SHP77 (cell line): ENCODE measurements at regions not wholly inside any gene's neighbourhood (a gene's known extent, or its start where the extent isn't known, plus 50 kb on each side); places are given as distances from the start of the nearest gene placed in this dataset.
A peak's percentile ranks its signal among the peaks of the same experiment; 100 is the strongest.

ENCODE experiments used
- DNase-seq, 2 experiments: peaks; one replicate each; lab custom pipeline; 2025; lab: John Stamatoyannopoulos, UW

DNA sequence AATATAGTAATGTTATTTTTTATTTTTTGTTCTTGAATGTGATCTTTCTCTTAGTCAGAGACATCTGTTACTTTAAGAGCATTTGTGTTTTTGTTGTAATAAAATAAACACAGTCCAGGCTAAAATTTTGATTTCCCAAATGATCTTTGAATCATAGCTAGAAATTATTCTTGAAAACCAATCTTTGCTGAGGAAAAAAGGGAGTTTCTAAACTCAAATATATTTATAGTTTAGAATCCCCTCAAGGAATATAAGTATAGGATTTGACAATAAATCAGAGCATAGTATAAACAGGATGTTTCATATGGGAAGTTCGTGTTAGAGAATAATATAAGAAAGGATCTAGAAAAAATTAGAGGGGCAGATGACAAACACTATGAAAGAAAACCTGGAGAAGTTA lies 118.8 kb upstream of the ADAMTS19 start:
- DNase-seq, result no peak

DNA sequence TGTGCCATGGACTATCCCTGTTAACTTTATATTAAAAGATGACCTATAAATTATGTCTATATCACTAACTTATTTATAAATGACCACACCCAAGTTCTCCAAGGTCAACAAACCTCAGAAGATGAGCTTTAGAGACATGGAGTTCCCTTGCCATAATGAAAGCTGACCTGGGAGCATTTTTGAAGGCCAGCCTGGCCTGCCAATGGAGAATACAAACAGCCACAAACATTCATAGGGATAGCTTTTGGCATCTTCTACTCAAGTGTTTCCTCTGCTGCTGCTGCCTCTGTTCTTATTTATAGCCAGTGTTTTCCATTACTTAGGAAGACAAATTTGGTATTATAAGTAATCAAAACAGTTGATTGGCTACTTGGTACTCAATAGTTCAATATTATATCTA lies 117.3 kb upstream of the ADAMTS19 start:
- no peak for DNase-seq

DNA sequence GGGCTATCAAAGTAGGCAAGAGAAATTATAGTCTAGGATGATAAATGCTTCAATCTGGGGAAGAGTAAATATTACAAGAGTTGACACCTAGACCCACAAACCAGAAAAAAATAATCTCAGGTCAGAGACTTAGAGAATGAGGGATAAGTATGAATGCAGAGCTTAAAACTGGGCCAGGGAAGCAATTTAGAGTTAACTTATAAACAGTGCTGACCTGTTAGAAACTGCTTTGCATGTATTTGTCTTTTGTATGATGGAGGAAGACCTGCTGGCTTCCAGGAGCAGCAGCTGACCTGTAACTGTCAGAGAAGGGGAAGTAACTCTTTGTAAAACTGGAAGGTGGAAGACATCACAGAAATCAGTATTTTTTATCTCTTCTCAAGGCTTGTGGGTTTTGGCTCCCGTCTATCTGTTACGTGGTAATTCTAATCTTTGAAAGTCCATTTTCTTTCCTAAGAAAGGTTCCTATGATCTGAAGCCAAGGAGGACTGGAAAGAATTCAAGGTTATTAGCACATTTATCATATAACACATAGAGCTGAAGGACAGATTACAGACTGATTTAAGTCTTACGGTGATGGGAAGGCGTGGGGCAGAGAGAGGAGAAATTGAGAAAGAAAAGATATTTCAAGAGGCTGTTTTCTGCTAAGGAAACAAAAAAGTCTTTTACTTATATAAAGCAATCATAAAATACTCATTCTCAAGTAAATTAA lies 114.7 kb upstream of the ADAMTS19 start:
- no peak for DNase-seq

DNA sequence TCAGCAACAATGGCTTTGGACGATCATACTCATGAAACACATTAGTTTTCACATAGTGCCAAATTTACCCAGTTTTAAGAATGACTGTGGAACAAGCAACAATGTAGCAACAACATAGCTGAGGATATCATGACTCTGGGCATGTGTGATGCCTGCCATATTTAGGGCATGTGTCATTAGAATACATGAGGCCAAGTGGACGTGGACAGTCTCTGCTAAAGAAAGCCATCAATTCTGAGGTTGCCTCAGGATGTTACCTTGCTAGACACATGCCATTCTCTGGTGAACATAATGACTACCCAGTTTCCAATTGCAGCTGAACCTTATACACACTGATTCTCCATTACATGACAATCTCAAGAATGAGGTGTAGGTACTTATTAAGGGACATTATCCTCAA lies 103.3 kb upstream of the ADAMTS19 start:
- no peak for DNase-seq

DNA sequence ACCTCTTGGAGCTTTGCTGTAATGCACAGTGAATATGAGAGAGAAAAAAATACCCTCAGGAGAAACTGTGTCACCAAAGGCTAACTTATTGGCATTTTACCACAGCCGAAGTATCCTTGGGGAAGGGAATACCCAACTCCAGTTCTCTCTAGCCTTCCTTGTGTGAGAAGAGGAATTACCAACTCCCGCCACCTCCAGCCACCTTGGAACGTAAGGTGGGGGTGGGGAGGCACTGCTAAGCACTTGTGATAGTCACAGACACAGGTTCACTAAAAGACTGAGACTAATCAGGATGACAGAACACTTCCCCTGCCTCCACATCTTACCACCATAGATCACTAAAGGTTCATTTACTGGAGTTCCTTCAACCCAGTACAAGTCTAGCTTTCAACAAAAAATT lies 102.0 kb upstream of the ADAMTS19 start:
- no peak for DNase-seq

DNA sequence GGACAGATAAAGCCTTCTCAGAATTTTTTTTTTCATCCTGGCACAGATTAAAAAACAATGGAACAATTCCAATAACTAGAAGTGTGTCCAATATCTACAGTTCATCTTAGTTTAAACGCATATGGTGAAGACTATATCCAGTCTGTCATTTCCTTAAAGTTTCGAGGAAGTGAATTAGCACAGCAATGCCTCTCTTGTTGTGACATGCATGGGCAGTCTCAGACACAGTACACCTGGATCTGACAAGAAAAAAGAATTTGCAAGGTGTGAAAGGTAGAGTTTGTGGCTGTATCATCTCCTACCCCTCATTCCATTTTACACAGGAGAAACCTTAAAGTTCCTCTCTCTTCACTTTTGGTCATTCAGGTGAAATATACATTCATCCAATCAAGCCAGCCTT lies 100.6 kb upstream of the ADAMTS19 start:
- DNase-seq, result no peak

DNA sequence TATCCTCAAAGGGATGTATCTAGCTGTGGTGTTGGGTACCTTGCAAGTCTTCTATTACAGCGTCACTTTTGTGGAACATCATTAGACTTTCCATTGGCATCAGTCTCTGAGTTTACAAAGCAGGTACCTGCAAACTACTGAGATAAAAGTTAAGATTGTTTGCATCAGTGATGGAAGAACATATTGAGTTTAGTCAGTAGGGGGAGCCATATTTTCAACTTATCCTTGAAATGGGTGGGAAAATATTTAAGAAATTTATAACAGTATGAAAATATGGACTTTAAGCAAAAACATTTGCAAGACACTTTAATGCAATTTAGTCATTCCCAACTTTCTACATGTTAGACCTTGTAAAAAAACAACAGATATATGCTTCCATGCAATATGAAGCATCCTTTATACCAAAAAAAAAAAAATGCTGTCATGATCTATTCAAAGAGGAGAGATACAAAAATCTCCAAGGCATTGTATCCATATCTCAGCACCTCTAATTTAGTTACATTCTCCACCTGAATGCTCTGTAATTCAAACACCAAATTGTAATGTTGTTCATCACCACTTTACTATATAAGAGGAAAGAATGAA lies 98.6 kb upstream of the ADAMTS19 start:
- DNase-seq, result peak in 1 of 2 experiments; percentile 3

DNA sequence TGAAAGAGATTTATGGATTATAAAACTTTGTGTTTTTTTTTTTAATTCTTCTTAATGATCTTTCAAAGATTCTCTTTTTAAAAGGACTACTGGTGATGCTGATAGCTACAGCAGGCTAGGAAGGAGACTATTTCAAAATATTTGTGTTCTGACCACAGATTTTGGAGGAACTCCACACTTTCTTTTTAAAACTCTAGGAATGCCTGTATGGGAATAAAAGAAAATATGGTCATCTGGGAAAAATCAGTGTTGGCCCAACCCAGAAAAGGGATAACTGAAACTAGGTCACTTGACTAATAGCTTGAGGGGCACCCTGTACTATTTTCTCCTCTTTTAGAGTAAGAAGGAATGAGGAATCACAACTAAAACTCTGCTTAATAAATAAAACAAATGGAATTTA lies 97.6 kb upstream of the ADAMTS19 start:
- DNase-seq, result no peak

DNA sequence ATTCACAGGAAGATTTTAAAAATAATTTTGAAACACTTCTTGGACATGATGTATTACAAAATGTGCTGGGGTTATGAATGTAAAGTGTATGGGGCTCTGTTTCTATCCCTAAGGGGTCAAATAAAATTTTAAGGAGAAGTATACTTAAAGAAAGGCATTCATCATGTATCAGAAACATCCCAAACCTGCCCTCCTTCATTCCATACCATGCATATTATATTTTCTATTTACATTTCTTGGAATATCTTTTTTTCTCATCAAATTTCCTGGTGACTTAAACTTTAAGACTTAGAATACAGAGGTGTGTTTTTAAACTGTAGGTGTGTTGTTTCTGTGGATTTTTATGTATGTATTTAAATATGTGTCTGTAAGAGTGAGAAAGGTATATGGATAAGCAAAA lies 96.1 kb upstream of the ADAMTS19 start:
- DNase-seq, result no peak

DNA sequence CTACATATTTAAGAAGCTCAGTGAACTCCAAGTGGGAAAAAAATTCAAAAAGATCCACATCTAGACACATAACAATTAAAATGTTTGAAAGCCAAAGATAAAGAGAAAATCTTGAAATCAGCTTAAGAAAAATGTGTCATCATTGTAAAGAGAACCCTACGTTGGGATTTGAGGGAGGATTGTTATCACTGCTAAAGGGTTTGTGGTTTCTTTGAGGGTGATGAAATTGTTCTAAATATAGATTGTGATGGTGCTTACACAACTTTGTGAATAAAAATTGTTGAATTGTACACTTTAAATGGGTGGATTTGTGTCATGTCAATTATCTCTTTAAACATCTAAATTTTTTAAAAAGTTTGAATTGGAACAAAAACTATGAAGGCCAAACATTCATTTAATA lies 92.2 kb upstream of the ADAMTS19 start:
- DNase-seq, result no peak

DNA sequence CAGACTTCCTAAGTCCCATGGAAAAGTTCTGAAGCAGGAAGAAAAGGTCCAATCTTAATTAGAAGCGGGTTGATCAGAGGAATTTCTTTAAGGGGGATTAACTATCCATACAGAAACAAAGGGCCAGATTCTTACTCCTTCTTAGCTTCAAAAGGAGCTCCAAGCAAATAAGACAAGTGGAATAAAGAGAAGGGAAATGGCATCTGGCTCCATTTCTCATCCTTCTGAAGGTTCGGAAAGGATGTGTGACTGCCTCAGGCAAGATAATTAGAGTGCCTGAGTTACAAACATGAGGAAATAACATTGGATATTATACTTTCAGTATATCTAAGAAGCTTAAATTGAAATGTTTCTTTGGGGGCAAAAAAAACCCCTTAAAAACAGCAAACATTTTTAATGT lies 88.1 kb upstream of the ADAMTS19 start:
- DNase-seq, result no peak

DNA sequence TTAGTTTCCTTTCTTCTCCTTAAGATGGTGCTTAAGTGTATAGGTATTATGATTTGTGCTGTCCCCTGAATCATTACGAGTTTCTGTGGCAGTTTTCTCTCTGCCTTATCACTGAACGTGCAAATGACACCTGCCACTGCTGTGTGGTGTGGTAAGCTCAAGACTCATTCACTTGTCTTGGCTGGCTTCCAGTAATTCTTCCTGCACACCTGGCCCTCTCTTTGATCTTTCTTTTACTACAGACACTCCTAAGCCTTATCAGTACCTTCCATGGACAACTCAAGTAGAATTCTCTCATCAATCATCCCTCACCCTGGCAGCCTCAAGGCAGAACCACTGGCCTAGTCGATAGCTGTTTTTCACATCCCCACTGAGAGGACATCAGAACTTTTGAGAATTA lies 82.6 kb upstream of the ADAMTS19 start:
- DNase-seq, result peak in 1 of 2 experiments; percentile 15

DNA sequence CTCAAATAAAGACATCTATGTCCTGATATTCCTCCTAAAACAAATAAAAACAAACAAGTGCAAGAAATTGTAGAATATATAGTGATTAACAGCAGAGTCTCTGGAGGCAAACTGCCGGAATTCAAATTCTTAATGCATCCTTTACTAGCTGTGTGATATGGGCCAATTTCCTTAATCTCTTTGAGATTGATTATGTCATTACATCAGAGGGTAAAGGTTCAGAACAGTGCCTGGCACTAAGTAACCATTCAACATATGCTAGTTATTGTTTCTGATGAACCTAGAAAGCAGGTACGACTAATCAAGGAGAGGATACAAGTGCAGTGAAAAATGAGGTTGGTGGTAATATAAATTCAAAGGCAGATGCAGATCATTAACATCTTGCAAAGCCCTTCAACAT lies 81.1 kb upstream of the ADAMTS19 start:
- no peak for DNase-seq

DNA sequence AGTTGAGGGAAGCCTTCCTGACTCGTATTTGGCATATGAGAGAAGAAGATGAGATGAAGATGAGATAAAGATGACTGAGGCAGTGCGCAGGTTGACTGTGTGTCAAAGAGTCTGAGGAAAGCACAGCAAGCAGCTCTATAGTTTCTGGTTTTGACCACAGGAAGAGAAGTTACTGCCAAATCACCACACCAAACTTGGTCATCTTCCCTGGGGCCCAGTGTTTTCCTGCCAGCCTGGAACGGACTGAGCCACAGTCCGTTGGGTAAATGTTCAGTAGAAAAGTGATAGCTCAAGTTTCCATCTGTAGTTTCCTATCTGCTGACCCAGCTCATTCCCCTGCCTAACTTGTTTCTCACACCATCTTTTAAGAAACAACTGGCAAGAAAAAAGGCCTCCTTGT lies 80.7 kb upstream of the ADAMTS19 start:
- DNase-seq, result no peak

DNA sequence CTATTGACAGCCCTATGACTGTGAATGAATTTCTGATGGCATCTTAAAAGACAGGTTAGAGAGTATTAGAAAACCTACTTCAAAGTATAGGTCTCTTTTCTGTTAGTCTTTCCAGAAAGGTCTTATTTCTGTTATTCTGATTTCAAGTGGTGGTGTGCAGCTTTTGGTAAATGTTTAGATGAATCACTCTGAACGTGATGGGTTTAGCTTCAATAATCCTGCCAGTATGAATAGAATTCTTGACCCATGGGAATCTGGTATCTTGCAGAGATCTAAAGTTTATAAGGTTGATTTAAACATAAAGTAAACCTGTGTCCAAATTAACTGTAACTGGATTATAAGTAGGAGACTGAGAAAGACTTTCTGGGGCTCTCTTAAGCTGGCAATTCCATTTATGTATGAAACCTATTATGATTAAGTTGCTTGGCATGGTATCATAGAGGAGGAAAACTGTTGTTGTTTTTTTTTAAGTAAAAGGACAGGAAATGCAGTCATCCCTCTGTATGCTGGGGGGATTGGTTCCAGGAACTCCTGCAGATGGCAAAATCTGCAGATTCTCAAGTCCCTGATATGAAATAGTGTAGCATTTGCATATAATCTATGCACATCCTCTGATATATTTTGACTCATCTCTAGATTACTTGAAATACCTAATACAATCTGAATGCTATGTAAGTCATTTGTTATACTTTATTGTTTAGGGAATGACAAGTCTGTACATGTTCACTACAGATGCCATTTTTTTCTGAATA lies 77.0 kb upstream of the ADAMTS19 start:
- no peak for DNase-seq

DNA sequence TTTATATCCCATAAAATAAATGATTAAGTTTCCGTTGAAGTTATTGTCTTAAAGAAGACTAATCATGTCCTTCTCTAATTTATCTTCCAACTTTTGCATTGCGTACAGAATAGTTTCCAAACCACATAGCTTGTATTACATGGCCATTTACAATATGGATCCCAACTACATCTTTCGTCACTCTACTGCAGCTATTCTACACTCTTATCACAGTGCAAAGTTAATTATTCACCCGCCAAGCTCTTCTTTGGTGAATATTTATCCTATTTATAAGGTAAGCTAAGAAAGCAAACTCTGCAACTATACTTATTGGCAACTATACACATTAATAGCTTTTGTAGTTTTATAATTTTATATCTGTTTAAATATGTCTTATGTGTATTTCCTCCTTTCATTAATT lies 75.9 kb upstream of the ADAMTS19 start:
- no peak for DNase-seq

DNA sequence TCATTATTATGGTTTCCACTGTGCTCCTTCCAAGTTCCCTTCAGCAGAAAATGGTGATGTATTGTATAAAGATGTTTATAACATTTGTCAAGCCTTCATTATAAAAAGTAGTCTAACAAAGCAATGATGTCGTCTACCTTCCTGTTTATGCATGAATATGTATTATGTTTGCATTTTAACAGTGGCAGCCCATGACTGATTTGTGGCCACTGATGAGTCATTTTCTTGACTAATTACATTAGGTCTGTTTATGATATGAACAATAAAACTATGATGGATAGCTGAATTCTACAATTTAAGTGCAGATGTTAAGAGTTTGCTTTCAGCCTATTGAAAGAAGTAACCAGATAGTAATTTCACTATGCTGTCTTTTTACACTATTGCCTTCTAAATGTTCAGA lies 75.4 kb upstream of the ADAMTS19 start:
- DNase-seq, result no peak

DNA sequence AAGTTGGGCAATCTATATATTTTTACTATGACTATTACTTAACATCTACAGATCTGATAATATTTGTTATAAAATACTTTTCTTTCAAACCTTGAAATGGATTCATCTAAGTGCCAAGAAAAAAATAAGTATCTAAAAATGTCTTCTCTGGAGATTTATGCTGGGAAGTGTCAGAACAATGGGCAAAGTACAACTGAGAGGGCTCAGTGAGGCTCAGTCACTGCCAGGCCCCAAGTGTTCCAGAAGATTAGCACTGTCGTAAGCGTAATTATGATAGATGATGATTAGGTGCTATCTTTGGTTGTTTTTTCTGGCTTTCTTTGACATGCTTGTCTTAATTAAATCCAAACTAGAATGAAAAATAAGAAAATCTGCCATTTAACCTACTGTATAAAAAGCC lies 72.2 kb upstream of the ADAMTS19 start:
- DNase-seq, result no peak

DNA sequence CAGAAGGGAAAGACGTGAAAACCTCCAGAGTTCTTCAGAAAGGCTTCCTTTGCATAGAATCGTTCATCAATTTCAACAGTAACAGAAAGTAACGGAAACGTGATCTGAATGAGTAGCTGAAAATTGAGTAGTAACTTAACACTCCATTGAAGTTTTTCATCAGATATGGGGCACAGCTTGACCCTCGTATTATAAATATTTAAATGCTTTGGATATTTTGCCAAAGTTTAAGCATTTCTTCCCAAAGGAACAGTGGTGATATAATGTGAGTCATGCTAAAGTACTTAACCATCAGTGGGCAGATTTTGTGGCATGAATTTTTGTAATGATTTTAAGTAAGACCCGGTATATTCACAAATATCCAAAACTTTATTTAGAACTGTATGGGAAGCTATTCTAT lies 67.4 kb upstream of the ADAMTS19 start:
- no peak for DNase-seq

DNA sequence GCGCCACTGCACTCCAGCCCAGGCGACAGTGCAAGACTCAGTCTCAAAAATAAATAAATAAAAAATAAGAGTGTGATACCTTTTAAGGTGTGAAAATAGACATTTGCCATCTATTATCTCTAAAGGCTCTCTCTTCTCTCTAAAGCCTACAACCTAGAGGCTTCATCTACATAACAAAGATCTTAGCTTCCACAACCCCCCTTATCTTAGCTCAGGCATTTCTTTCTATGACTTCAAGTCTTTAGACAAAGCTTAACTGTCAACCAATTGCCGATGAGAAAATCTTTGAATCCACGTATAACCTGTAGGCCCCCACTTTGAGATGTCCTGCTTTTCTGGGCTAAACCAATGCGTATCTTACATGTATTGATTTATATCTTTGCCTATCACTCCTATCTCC lies 64.9 kb upstream of the ADAMTS19 start:
- DNase-seq, result no peak

DNA sequence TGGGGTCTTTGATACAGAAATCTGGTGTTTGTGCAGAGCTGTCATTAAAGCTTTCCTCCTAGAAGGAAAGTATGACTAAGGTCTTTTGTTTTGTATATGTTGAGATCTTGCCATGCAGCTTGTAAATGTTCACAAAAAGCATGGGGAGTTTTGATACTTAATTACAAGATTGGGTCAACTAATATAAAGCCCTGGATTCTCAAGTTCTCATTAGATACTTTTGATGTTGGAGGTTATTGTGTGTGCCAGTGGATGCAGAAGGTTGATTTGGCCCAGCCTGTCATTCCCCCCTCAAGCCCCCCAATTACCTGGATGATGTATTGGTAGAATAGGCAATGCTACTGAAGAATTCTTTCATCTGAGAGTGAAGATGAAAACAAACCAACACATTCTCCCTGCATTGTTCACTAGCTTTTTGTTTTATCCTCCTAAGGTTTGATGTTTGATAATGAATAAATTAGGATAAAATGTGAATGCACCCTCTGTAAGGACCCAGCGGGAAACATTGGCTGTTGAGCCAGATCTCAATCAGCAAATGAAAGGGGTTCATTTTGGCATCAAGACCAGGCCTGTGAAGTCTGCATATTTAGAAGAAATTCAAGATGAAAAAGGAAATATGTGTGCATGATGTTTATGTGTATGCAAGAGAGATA lies 61.9 kb upstream of the ADAMTS19 start:
- DNase-seq, result no peak

DNA sequence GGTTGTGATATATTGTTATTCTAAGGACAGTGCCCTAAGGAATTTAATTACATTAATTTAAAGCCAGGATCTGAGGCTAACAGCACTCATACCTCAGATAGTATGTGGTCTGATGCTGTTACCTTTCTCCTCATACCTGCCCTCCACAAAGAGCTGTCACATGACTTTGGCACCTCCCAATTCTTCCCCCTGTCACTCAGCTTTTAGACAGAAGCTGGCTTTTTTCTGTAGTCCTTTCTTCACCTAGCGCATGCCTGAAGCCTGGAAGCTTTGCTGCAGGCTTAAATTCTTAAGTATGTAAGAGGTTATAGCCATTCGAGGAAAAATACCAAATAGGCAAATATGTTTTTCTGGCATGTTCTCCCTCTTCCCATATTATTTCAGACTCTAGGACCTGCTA lies 61.0 kb upstream of the ADAMTS19 start:
- DNase-seq, result no peak

DNA sequence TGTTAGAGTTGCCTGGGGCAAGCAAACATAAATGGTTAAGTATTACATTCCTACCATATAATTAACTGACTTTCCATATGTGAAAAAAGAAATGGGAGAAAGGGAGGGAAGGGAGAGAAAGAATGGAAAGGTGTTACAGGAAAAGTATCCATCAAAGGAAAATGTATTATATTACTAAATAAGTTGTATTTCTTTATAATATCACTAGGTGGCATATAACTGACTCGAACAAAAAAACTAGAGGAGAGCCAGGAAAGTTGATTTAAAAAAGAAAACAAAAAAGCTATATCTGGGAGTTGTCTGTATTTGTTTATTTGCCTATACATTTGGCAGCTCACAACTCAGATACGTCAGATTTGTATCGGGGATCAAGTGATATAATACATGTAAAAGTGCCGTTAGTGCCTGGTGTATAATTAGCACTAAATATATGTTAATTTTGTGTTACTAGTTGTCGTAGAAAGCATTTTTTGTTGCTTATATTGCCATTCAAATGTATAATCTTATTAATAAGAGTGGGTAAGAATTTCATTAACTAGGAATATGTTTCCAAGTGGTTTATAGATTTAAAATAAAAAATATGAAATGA lies 59.6 kb upstream of the ADAMTS19 start:
- DNase-seq, result no peak
